HEK293 (cell line): ENCODE measurements at regions not wholly inside any gene's neighbourhood (a gene's known extent, or its start where the extent isn't known, plus 50 kb on each side); places are given as distances from the start of the nearest gene placed in this dataset.

ENCODE experiments used
- KLF10 ChIP-seq: fragments of 450-650 bp; IDR thresholded peaks from 2 replicates; pipeline ENCODE4 v1.5.1; 2018; ENCODE audit warnings: missing biosample characterization, mild to moderate bottlenecking, missing genetic modification characterization
- ZNF184 ChIP-seq: fragments of 450-650 bp; IDR thresholded peaks from 2 replicates; pipeline ENCODE4 v1.5.1; 2018; ENCODE audit warnings: missing biosample characterization, mild to moderate bottlenecking, missing genetic modification characterization
- ZNF274 ChIP-seq, 2 experiments: fragments of 200-500 bp in 1 of 2; fragments of 450-650 bp in 1 of 2; sonication (Bioruptor generic) in 1 of 2; formaldehyde crosslinking in 1 of 2; IDR thresholded peaks; 2 replicates each; pipeline versions ENCODE4 v1.5.1 to v1.6.1; 2014 to 2016; ENCODE audit warnings: borderline replicate concordance in 1 of 2, inconsistent platforms in 1 of 2, low read length in 1 of 2, missing biosample characterization in 1 of 2, missing genetic modification characterization in 1 of 2
- ZNF280D ChIP-seq: fragments of 450-650 bp; formaldehyde crosslinking; IDR thresholded peaks from 2 replicates; pipeline ENCODE4 v1.5.1; 2016; ENCODE audit warnings: missing biosample characterization, missing genetic modification characterization
- ZNF354C ChIP-seq: fragments of 450-650 bp; formaldehyde crosslinking; IDR thresholded peaks from 2 replicates; pipeline ENCODE4 v1.5.1; 2016; ENCODE audit warnings: missing biosample characterization, missing genetic modification characterization, low read depth, borderline replicate concordance
- ZNF513 ChIP-seq: fragments of 450-650 bp; IDR thresholded peaks from 2 replicates; pipeline ENCODE4 v1.5.1; 2018; ENCODE audit warnings: missing biosample characterization, missing genetic modification characterization
- ZNF639 ChIP-seq: fragments of 450-650 bp; formaldehyde crosslinking; IDR thresholded peaks from 2 replicates; pipeline ENCODE4 v1.5.1; 2016; ENCODE audit warnings: missing biosample characterization, missing genetic modification characterization
- ZNF704 ChIP-seq: fragments of 450-650 bp; formaldehyde crosslinking; IDR thresholded peaks from 2 replicates; pipeline ENCODE4 v1.5.1; 2016; ENCODE audit warnings: missing biosample characterization, missing genetic modification characterization
- ZNF792 ChIP-seq: fragments of 450-650 bp; formaldehyde crosslinking; IDR thresholded peaks from 2 replicates; pipeline ENCODE4 v1.5.1; 2016; ENCODE audit warnings: missing biosample characterization, missing genetic modification characterization
- TF ChIP-seq, protein P1 (sequence below): fragments of 450-650 bp; formaldehyde crosslinking; IDR thresholded peaks from 2 replicates; pipeline ENCODE4 v1.5.1; 2016; ENCODE audit warnings: missing biosample characterization, missing genetic modification characterization
- TF ChIP-seq, protein P2 (sequence below): fragments of 450-650 bp; formaldehyde crosslinking; IDR thresholded peaks from 2 replicates; pipeline ENCODE4 v1.5.1; 2016; ENCODE audit warnings: missing biosample characterization, missing genetic modification characterization
- TF ChIP-seq, protein P3 (sequence below): fragments of 450-650 bp; formaldehyde crosslinking; IDR thresholded peaks from 2 replicates; pipeline ENCODE4 v1.5.1; 2016; ENCODE audit warnings: missing biosample characterization, missing genetic modification characterization, low read depth

DNA sequence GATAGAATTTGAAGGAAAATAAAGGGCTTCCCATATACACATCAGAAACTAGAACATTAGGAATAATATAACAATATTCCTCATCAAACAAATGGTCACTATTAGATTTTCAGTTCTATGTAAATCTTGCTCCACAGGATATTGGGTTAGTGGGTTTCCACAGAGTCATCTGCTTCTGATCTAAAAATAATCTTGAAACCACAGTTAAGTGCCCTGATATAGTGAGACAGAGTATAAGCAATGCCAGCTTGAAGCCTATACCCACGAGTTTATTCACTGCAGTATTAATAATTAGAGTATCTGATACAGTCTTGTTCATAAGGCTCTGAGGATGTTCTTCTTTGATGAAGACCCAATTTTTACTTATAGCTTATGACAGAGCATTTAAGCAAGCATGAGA, 74.5 kb upstream of the ATF7IP start:
- TF ChIP-seq, protein P1, sequence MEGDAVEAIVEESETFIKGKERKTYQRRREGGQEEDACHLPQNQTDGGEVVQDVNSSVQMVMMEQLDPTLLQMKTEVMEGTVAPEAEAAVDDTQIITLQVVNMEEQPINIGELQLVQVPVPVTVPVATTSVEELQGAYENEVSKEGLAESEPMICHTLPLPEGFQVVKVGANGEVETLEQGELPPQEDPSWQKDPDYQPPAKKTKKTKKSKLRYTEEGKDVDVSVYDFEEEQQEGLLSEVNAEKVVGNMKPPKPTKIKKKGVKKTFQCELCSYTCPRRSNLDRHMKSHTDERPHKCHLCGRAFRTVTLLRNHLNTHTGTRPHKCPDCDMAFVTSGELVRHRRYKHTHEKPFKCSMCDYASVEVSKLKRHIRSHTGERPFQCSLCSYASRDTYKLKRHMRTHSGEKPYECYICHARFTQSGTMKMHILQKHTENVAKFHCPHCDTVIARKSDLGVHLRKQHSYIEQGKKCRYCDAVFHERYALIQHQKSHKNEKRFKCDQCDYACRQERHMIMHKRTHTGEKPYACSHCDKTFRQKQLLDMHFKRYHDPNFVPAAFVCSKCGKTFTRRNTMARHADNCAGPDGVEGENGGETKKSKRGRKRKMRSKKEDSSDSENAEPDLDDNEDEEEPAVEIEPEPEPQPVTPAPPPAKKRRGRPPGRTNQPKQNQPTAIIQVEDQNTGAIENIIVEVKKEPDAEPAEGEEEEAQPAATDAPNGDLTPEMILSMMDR (tag by site-specific recombination) = no peak
- no peak for TF ChIP-seq ZNF280D (tag by site-specific recombination)
- TF ChIP-seq ZNF513 (tag by site-specific recombination) = no peak
- TF ChIP-seq ZNF354C (tag by site-specific recombination) = no peak
- no peak for TF ChIP-seq KLF10 (tag by site-specific recombination)
- TF ChIP-seq ZNF704 (tag by site-specific recombination) = no peak
- TF ChIP-seq ZNF639 = no peak
- TF ChIP-seq, protein P2, sequence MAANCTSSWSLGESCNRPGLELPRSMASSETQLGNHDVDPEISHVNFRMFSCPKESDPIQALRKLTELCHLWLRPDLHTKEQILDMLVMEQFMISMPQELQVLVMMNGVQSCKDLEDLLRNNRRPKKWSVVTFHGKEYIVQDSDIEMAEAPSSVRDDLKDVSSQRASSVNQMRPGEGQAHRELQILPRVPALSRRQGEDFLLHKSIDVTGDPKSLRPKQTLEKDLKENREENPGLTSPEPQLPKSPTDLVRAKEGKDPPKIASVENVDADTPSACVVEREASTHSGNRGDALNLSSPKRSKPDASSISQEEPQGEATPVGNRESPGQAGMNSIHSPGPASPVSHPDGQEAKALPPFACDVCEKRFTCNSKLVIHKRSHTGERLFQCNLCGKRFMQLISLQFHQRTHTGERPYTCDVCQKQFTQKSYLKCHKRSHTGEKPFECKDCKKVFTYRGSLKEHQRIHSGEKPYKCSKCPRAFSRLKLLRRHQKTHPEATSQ (tag by site-specific recombination) = no peak
- TF ChIP-seq, protein P3, sequence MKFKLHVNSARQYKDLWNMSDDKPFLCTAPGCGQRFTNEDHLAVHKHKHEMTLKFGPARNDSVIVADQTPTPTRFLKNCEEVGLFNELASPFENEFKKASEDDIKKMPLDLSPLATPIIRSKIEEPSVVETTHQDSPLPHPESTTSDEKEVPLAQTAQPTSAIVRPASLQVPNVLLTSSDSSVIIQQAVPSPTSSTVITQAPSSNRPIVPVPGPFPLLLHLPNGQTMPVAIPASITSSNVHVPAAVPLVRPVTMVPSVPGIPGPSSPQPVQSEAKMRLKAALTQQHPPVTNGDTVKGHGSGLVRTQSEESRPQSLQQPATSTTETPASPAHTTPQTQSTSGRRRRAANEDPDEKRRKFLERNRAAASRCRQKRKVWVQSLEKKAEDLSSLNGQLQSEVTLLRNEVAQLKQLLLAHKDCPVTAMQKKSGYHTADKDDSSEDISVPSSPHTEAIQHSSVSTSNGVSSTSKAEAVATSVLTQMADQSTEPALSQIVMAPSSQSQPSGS (tag by site-specific recombination) = no peak
- no peak for TF ChIP-seq ZNF184 (tag by site-specific recombination)
- TF ChIP-seq ZNF792 (tag by site-specific recombination) = no peak
- TF ChIP-seq ZNF274 (IDR thresholded peaks at IDR 0.05; ENCODE audit: low read length) = no peak
- no peak for TF ChIP-seq ZNF274 (tag by site-specific recombination; IDR thresholded peaks at IDR 0.05; ENCODE audit: borderline replicate concordance)
